DMS 273 (cell line): ENCODE measurements at regions not wholly inside any gene's neighbourhood (a gene's known extent, or its start where the extent isn't known, plus 50 kb on each side); places are given as distances from the start of the nearest gene placed in this dataset.
"Not testable (repeated sequence)": the region's sequence is repeated elsewhere in the genome, so short reads cannot be mapped to it uniquely, and the experiment has no call there.

Experiments
- DNase-seq: peaks from one replicate; lab custom pipeline; 2025; ENCODE audit not compliant: unreplicated experiment; lab: John Stamatoyannopoulos, UW

- DNase-seq: no peak
Measured at GRCh38 chr5:89374818-89375521, 492.0 kb upstream of the MEF2C start.

- no peak for DNase-seq
Measured at GRCh38 chr5:89374144-89374784, 491.3 kb upstream of the MEF2C start.

GRCh38 chr5:89372176-89372575 lies 489.2 kb upstream of the MEF2C start:
- DNase-seq: no peak

- no peak for DNase-seq
Measured at GRCh38 chr5:89371646-89372045, 488.7 kb upstream of the MEF2C start.

DNA sequence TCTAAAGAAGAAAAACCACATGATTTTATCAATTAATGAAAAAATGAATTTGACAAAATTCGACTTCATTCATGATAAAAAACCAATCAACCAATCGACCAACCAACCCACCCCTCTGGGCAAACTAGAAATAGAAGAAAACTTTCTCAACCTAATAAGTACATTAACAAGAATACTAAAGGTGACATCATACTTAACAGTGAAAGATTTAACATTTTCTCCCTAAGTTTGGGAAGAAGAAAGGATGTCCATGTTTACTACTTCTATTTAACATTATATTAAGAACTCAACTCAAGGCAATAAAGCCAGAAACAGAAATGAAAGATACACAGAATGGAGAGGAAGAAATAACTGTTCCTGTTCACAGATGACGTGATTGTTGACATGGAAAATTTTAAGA lies 476.1 kb upstream of the MEF2C start:
- no peak for DNase-seq

DNA sequence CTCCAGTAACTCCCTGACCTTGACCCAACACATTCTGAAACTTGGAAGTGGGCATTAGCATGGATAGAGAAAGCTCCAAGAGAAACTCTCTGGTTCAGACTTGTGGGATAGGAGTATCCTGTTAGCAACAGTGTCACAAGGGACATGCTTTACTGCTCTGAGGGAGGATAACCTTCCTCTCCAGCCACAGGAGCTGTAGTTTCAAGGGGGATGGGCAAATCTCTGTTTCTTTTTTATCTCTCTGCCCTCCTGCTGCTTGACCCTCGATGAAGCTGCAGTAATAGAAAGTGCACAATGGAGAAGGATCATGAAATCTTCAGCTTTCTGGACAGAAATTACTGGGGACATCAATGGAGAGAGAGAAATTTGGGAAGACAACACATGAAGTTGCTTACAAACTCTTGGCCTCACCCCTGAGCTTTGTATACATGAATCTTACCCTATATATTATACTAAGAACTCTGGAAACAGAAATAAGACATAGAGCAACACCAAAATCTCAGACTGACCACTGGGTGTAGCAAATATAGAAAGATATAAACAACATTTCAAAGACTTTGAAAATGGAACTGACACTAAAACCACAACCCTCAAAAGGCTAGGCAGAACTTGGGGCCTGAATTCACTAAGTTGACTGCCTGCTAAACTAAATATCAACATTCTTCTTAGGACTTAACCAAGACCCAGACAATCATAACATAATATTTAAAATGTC lies 471.0 kb upstream of the MEF2C start:
- DNase-seq: no peak

DNA sequence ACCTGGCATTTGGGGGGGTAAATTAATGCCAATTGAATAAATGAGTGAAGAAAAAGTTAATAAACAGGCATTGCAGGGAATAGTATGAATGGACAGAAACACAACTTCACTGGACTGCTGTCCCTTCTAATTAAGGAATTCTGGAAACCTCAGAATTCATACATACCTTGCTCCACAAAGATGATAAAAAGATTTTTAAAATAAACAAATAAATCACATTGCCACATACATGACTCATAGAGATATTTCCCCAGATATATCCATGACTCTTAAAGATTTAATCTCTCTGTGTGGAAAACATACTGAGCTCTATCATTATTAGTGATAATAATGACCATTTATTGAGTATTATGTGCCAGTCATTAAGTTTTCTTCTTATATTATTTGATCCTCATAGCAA lies 469.0 kb upstream of the MEF2C start:
- DNase-seq: no peak

DNA sequence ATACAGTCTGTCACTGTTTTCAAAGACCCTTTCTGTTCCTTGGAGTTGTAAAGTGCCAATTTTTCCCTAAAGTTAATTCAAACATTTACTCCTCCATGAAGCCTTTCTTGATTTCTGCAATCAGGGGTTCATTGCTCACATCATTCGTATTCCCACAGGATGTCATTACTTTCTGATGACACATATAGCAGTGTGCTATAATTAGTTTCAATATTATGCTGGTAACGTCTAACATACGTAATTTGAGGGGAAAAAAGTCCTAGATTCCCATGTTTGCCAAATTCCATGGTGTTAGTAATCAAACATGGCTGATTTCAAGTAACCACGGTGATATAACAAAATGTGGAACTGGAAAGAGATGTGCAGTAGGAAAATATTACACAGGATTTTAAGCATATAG lies 468.2 kb upstream of the MEF2C start:
- no peak for DNase-seq

DNA sequence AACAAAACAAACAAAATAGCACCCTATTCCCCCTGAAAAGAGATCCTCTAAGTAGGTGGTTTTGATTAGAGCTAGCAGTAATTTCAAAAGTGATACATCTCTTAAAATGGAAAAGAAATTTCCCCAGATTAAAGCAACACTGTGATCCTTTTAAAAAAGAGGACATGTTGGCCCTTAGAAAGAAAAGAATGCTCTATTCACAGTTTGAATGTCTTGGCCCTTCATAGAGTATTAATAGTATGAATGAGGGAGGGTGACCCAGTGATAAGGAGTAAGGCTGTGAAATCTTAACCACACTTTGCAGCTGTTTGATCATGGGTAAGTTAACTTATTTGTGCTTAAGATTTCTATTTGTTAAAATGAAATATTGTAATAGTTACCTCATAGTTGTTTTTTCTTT lies 467.7 kb upstream of the MEF2C start:
- DNase-seq: no peak

DNA sequence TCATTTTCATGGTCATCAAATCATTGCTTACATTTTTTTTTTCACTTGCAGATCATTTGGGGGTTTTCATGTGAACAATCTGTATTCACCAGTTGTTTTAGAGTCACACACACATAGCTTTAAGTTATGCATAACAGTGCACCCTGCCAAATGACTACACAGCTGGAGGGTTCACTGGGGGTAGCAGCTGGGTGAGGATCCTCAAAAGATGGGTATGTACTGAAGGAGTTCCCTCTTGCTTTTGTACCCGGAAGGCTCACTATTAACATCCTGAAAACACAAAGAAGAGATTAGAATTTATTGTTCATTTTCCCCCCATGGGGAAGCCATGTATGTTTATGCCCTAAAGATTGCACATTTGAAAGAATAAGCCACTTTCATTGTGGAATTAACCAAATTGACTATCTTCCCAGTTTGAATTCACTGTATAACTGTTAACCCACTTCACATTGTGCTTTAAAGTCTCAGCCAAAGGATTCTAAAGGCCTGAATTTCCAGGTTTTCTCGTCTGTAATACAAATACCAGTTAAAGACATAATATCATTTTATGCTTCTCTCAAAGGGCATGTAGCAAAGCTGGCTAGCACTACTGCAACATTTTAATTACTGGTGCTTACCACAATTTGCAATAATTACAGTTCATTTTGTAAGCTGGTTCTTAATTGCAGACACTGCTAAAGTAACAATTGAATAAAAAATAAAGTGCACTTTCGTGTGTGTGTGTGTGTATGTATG lies 466.4 kb upstream of the MEF2C start:
- no peak for DNase-seq

DNA sequence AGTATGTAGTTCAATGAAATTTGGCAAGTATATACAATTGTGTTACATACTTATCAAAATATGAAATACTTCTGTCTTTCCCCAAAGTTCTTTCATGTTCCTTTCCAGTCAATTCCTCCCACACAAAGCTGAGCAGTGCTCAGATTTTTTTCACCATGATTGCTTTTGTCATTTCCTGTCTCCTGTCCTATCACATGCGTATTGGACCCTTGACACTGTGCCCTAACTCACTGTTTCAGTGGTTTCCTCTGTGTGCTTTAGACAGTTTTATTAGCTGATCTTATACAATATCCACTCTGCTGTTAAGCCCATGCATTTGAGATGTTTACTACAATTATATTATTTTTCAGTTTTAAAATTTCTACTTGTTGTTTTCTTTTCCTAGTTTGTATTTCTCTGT lies 463.6 kb upstream of the MEF2C start:
- no peak for DNase-seq

DNA sequence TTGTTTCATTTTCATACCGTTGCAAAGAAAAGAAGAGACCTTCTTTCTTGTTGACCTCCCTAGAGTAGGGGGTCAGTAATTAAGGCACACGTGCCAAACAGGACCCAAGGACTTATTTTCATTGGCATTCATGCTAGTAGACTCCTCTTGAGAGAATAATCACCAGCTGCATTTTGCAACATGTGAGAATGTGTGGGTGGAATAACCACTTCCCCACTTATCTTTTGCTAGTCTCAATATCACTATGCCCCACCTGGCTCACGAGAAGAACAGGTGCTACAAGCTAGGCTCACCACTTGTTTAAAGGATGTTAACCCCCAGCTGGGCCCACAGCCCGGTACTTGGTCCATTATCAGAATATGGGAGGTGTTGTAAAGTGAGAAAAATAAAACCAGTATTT lies 460.7 kb upstream of the MEF2C start:
- DNase-seq: peak; percentile 8

DNA sequence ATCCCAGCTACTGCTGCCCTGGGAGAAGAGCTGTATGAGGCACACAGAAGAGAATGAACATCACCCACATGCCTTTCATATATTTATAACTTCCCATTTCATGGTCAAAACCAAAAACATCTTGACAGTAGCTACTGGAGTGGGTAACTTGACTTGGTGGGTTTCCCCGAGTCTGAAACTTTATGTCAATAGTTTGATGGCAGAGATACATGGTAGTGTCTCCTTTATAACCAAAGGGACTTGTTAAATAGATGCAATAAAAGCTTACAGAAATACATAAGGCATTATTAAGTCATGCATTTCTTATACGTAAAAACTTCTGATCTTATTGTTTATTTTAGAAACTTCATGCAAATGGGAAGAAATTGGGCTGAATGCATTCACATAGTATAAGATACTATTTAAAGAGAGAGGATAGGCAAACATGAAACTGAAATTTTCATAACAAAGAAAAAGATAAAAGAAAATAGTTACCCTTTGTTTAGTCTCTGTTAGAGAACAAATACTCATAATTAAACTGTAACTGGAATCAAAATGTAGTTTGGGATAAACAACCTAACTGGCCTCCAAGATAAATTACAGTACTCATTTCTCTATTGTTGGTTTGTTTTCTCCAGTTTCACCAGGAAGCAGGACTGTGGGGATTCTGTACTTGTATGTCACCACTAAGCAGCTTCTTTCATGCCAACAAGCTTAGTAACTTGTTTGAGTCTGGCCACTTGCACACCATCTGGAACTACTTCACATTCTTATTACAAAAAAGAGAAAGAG lies 459.3 kb upstream of the MEF2C start:
- peak; percentile 19 for DNase-seq

DNA sequence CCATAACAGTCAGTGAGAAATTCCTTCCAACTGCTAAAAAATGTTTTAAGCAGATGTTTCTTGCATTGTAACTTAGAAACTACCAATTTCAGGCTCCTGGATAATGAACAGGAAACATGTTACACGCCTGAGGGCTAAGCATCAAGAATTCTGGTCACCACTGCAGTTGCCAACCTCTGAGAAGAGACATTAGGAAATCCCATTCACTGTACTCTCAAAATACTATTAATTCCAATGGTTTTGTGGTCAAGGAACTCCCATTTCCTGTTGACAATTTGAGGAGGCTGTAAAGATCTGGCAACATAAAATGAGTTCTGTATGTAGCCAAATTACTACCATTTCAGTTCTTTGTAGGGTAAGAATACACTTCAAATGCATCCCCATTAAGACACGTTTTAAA lies 456.0 kb upstream of the MEF2C start:
- DNase-seq: no peak

GRCh38 chr5:89336111-89336510 lies 453.1 kb upstream of the MEF2C start:
- DNase-seq: no peak

GRCh38 chr5:89330140-89330539 lies 447.2 kb upstream of the MEF2C start:
- no peak for DNase-seq

GRCh38 chr5:89327608-89328007 lies 444.6 kb upstream of the MEF2C start:
- no peak for DNase-seq

DNA sequence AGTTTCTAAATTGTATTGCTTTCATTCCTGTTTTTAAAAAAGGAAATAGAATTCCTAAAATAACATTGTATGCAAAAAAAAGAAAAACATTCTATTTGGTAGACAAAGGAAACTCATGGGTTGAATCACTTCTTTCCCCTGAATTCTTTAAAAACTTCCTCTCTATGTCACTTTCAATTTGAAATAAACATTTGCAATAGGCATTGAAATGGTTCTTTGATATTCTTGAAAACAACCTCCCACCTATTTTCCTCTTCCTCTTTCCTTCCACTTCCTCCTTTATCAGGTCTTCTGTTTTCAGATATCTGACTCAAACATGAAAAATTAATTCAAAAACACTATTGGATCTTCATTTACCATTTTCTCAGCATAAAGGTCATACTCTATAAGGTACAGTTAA lies 442.0 kb upstream of the MEF2C start:
- DNase-seq: no peak

DNA sequence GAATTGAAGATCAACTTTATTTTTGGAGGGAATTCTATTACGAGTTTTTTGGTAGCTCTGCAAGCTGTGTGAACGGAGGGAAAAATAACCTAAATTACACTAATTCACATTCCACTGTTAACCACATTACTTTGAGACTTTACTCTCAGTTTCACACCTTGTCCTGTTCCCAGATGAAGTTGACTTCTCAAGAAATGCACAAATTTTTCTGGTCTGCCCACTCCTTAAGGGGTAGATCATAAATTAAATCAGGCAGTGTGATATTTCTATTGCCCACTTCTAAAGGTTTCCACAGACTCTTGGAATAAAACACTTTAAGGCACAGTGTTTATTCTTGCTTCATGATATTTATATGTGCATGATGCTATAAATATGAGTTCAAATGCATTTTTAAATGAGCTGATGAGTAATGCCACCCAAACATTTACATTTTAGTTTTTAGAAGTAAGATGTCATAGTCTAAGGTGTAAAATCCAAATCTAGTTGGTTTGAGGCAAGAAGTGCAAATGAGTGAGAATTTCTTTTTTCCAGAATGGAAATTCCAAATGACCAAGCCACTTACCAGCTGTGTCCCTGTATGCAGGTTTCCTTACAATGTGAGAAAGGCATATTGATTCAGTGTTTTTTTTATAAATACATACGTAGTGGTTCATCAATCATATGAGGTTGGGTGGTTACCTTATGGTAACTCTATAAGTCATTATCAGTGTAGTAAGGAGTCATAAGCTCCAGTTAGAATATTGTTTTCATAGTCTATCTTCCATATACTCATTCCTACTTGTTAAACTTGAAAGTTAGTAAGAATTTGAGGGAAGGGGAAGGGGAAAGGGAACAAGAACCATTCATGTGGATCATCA lies 437.7 kb upstream of the MEF2C start:
- DNase-seq: no peak

DNA sequence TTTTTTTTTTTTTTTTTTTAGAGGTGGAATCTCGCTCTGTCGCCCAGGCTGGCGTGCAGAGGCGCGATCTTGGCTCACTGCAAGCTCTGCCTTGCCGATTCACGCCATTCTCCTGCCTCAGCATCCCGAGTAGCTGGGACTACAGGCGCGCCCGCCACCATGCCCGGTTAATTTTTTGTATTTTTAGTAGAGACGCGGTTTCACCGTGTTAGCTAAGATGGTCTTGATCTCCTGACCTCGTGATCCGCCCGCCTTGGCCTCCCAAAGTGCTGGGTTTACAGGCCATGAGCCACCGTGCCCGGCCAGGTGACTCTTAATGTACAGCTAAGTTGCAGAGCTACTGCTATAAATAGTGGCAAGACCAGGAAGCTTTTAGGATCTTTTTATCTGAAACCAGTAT lies 434.9 kb upstream of the MEF2C start:
- not testable (repeated sequence) for DNase-seq
